H9 (cell line): ENCODE measurements at regions not wholly inside any gene's neighbourhood (a gene's known extent, or its start where the extent isn't known, plus 50 kb on each side); places are given as distances from the start of the nearest gene placed in this dataset.

Experiments
- DNase-seq: peaks from one replicate; pipeline ENCODE4 v3.0.0-alpha.2; 2017
- H2AFZ ChIP-seq: one replicate; pipeline ENCODE4 v1.6.1; 2013; ENCODE audit warnings: mild to moderate bottlenecking, low read length, control low read depth, moderate library complexity
- H2AK5ac ChIP-seq: 2 replicates; pipeline ENCODE4 v1.6.1; 2013; ENCODE audit warnings: low read length, control low read depth, mixed read lengths; ENCODE audit not compliant: insufficient read length
- H2BK120ac ChIP-seq: one replicate; pipeline ENCODE4 v1.6.1; 2013; ENCODE audit warnings: low read depth, mild to moderate bottlenecking, low read length, control low read depth, inconsistent platforms; ENCODE audit not compliant: poor library complexity, severe bottlenecking
- H2BK12ac ChIP-seq: 2 replicates; pipeline ENCODE4 v1.6.1; 2013; ENCODE audit warnings: low read length, control low read depth, mixed read lengths, low read depth; ENCODE audit not compliant: insufficient read length
- H2BK15ac ChIP-seq: 2 replicates; pipeline ENCODE4 v1.6.1; 2013; ENCODE audit warnings: low read depth, low read length, control low read depth
- H2BK20ac ChIP-seq: one replicate; pipeline ENCODE4 v1.6.1; 2013; ENCODE audit warnings: low read depth, mild to moderate bottlenecking, low read length, control low read depth, inconsistent platforms; ENCODE audit not compliant: poor library complexity, severe bottlenecking
- H2BK5ac ChIP-seq: 2 replicates; pipeline ENCODE4 v1.6.1; 2013; ENCODE audit warnings: low read length, control low read depth, mixed read lengths; ENCODE audit not compliant: insufficient read length
- H3K14ac ChIP-seq: 2 replicates; pipeline ENCODE4 v1.6.1; 2013; ENCODE audit warnings: low read length, control low read depth; ENCODE audit not compliant: insufficient read depth
- H3K18ac ChIP-seq: 2 replicates; pipeline ENCODE4 v1.6.1; 2013; ENCODE audit warnings: low read depth, mild to moderate bottlenecking, mixed read lengths, low read length, control low read depth; ENCODE audit not compliant: insufficient read length
- H3K23ac ChIP-seq: 2 replicates; pipeline ENCODE4 v1.6.1; 2013; ENCODE audit warnings: low read length, control low read depth, mixed read lengths, low read depth; ENCODE audit not compliant: insufficient read length
- H3K23me2 ChIP-seq: 2 replicates; pipeline ENCODE4 v1.6.1; 2013; ENCODE audit warnings: low read depth, mild to moderate bottlenecking, mixed read lengths, low read length, control low read depth; ENCODE audit not compliant: insufficient read length, poor library complexity, severe bottlenecking
- H3K27ac ChIP-seq: 2 replicates; pipeline ENCODE4 v1.5.1; 2013; ENCODE audit warnings: low read length, control low read depth, mixed read lengths, low read depth; ENCODE audit not compliant: insufficient read length
- H3K27me3 ChIP-seq: 2 replicates; pipeline ENCODE4 v1.6.1; 2013; ENCODE audit warnings: low read length, control low read depth, inconsistent platforms; ENCODE audit not compliant: insufficient read depth
- H3K4ac ChIP-seq: 2 replicates; pipeline ENCODE4 v1.6.1; 2013; ENCODE audit warnings: low read depth, mild to moderate bottlenecking, control low read depth, inconsistent platforms, low read length, moderate library complexity
- H3K4me1 ChIP-seq: 2 replicates; pipeline ENCODE4 v1.6.1; 2013; ENCODE audit warnings: low read length, control low read depth, inconsistent platforms; ENCODE audit not compliant: insufficient read depth
- H3K4me2 ChIP-seq: 2 replicates; pipeline ENCODE4 v1.6.1; 2013; ENCODE audit warnings: low read length, control low read depth, mixed read lengths; ENCODE audit not compliant: insufficient read length, insufficient read depth
- H3K56ac ChIP-seq: 2 replicates; pipeline ENCODE4 v1.6.1; 2013; ENCODE audit warnings: low read depth, mild to moderate bottlenecking, mixed read lengths, low read length, control low read depth; ENCODE audit not compliant: insufficient read length
- H3K79me1 ChIP-seq: 2 replicates; pipeline ENCODE4 v1.6.1; 2013; ENCODE audit warnings: low read depth, mild to moderate bottlenecking, moderate library complexity, low read length, control low read depth, inconsistent platforms; ENCODE audit not compliant: insufficient read depth, poor library complexity, severe bottlenecking
- H3K79me2 ChIP-seq: 2 replicates; pipeline ENCODE4 v1.6.1; 2013; ENCODE audit warnings: low read length, control low read depth, inconsistent platforms; ENCODE audit not compliant: insufficient read depth
- H3K9ac ChIP-seq: 2 replicates; pipeline ENCODE4 v1.6.1; 2013; ENCODE audit warnings: low read length, control low read depth, mixed read lengths; ENCODE audit not compliant: insufficient read length; ENCODE audit errors: extremely low read depth
- H3K9me3 ChIP-seq: one replicate; pipeline ENCODE4 v1.6.1; 2013; ENCODE audit warnings: low read depth, low read length, inconsistent platforms; ENCODE audit not compliant: control insufficient read depth
- H3T11ph ChIP-seq: one replicate; pipeline ENCODE4 v1.6.1; 2013; ENCODE audit warnings: mild to moderate bottlenecking, low read length, control low read depth, inconsistent platforms
- H4K20me1 ChIP-seq: one replicate; pipeline ENCODE4 v1.6.1; 2013; ENCODE audit not compliant: control insufficient read depth, insufficient read length, insufficient read depth
- H4K5ac ChIP-seq: 2 replicates; pipeline ENCODE4 v1.6.1; 2013; ENCODE audit warnings: low read depth, mild to moderate bottlenecking, mixed read lengths, low read length, control low read depth; ENCODE audit not compliant: insufficient read length
- H4K8ac ChIP-seq: replicated peaks from 2 replicates; pipeline ENCODE4 v1.6.1; 2013; ENCODE audit warnings: low read length, control low read depth, mixed read lengths, low read depth; ENCODE audit not compliant: insufficient read length
- H4K91ac ChIP-seq: 2 replicates; pipeline ENCODE4 v1.6.1; 2013; ENCODE audit warnings: low read depth, mild to moderate bottlenecking, moderate library complexity, mixed read lengths, low read length, control low read depth; ENCODE audit not compliant: insufficient read length
- H3K27ac Mint-ChIP-seq, 3 experiments: 2 replicates in 2 of 3; 3 replicates in 1 of 3; pipeline ENCODE4 v1.8.0; 2020 to 2021; ENCODE audit warnings: mixed read lengths in 3 of 3, mild to moderate bottlenecking in 1 of 3, moderate library complexity in 1 of 3
- H3K27me3 Mint-ChIP-seq: 2 replicates; pipeline ENCODE4 v1.8.0; 2021; ENCODE audit warnings: low read depth, mild to moderate bottlenecking, moderate library complexity, mixed read lengths
- H3K36me3 Mint-ChIP-seq, 3 experiments: 2 replicates in 2 of 3; 3 replicates in 1 of 3; pipeline ENCODE4 v1.8.0; 2020 to 2021; ENCODE audit warnings: low read depth in 3 of 3, mixed read lengths in 3 of 3; ENCODE audit not compliant: insufficient read depth in 1 of 3
- H3K4me1 Mint-ChIP-seq, 2 experiments: 2 replicates each; pipeline ENCODE4 v1.8.0; 2020; ENCODE audit warnings: mixed read lengths in 2 of 2
- H3K4me3 Mint-ChIP-seq, 2 experiments: 2 replicates in 1 of 2; 3 replicates in 1 of 2; pipeline ENCODE4 v1.8.0; 2020 to 2021; ENCODE audit warnings: mild to moderate bottlenecking in 2 of 2, mixed read lengths in 2 of 2, moderate library complexity in 1 of 2
- H3K9me3 Mint-ChIP-seq, 2 experiments: 2 replicates in 1 of 2; 3 replicates in 1 of 2; pipeline ENCODE4 v1.8.0; 2020; ENCODE audit warnings: mild to moderate bottlenecking in 2 of 2, mixed read lengths in 2 of 2, moderate library complexity in 1 of 2
- CTCF ChIP-seq: fragments of 200-600 bp; sonication (generic); conservative IDR thresholded peaks from 3 replicates; pipeline ENCODE4 v1.8.0; 2021; ENCODE audit warnings: antibody characterized with exemption, mild to moderate bottlenecking
- WGBS: extraction: QIAGEN DNeasy Blood & Tissue Kit; methylation state at CpG from one replicate; pipeline ENCODE4 v1.1.7; 2013; ENCODE audit warnings: missing lambda C conversion rate, low lambda C conversion rate, mixed read lengths; ENCODE audit not compliant: insufficient read length; ENCODE audit errors: extremely low coverage; 5-methylcytosine and 5-hydroxymethylcytosine counted together

DNA sequence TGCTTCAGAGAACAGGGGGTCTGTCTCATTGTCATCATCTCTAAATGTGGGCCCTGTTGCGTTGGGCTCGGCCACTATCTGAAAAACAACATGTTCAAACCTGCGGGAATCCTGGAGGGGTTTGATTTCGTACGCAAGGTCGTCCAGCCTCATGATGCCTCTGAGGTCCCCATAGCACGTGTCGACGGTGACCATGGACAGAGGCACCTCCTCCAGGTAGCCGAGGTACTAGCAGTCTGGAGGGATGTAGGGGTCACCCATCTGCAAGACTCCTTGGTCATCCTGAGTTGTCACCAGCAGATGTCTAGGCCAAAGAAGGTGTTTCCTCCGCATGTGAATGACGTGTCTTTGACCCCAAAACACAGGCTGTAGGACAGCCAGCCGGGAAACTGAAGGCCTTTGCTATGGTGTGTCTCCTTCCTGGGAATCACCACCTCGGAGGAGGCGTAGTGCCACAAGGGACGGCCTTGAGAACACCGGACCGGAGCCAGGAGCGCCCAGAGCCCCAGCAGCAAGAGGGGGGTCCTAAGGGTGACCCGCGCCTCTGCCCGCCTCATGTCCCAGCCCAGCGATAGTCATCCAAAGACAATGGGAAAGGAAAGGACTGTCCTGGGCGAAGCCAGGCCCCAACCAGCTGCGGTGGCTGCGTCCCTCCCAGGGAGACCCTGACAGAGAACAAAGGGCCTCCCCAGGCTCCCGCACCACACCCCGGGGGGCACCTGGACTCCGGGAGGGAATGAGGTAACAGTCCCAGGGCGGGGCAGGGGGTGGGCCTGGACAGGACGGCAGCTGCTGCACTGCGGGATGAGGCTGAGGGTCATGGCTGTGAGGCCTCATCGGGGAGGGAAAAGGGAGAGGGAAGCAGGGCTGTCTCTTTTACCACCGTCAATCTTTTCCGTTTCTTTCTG is 445.5 kb downstream of the TMEM121 start:
- H4K91ac ChIP-seq, result no peak overlapping the region
- Mint-ChIP-seq H3K4me1 (no peaks in the 10 kb centered on the region), H3K36me3 (peaks cover 12 to 54% (median 35%) of the 10 kb centered on the region in 3 experiments; a peak in 6 of 7 replicates), H3K4me3 (no peak overlapping the region), H3K9me3 (peaks cover 95 to 97% of the 10 kb centered on the region in 2 experiments), H3K27ac (no peak overlapping the region), H3K27me3 (peaks cover 4% of the 10 kb centered on the region)
- no peaks in the 10 kb centered on the region for H3K4me1 ChIP-seq
- no peak overlapping the region for H3K4me2 ChIP-seq
- H4K8ac ChIP-seq, result no peak overlapping the region
- no peaks in the 10 kb centered on the region for H3K27me3 ChIP-seq
- no peaks in the 10 kb centered on the region for H3K79me1 ChIP-seq
- no peaks in the 10 kb centered on the region for H4K20me1 ChIP-seq
- no peak for DNase-seq
- H4K5ac ChIP-seq, result no peak overlapping the region
- H2BK20ac ChIP-seq, result no peak overlapping the region
- H2AK5ac ChIP-seq, result no peak overlapping the region
- TF ChIP-seq CTCF, result no peak
- H3K18ac ChIP-seq, result no peak overlapping the region
- no peak overlapping the region for H3K23ac ChIP-seq
- no CpG with 5 or more reads among the region's 35 CpGs for WGBS
- no peak overlapping the region for H3K9ac ChIP-seq
- no peak overlapping the region for H3K4ac ChIP-seq
- H3K56ac ChIP-seq, result no peak overlapping the region
- H3K9me3 ChIP-seq, result peaks cover 97% of the 10 kb centered on the region
- no peak overlapping the region for H3T11ph ChIP-seq
- no peak overlapping the region for H2AFZ ChIP-seq
- no peak overlapping the region for H2BK5ac ChIP-seq
- H3K27ac ChIP-seq, result no peak overlapping the region
- no peak overlapping the region for H3K14ac ChIP-seq
- no peaks in the 10 kb centered on the region for H3K79me2 ChIP-seq
- no peak overlapping the region for H2BK15ac ChIP-seq
- no peak overlapping the region for H2BK12ac ChIP-seq
- no peaks in the 10 kb centered on the region for H3K23me2 ChIP-seq
- no peak overlapping the region for H2BK120ac ChIP-seq
